Urinary bladder (tissue), 3 donors: ENCODE measurements at regions not wholly inside any gene's neighbourhood (a gene's known extent, or its start where the extent isn't known, plus 50 kb on each side); places are given as distances from the start of the nearest gene placed in this dataset.
"Not testable (repeated sequence)": the region's sequence is repeated elsewhere in the genome, so short reads cannot be mapped to it uniquely, and the experiment has no call there.

Source experiments
- DNase-seq: peaks from one replicate; pipeline ENCODE4 v3.0.0-alpha.2; 2015; ENCODE audit errors: extremely low spot score
- H3K27ac ChIP-seq: one replicate; pipeline ENCODE4 v1.5.1; 2013; ENCODE audit warnings: low read depth, mild to moderate bottlenecking, moderate library complexity
- H3K36me3 ChIP-seq: one replicate; pipeline ENCODE4 v1.6.1; 2013; ENCODE audit warnings: mild to moderate bottlenecking, moderate library complexity; ENCODE audit not compliant: insufficient read depth
- H3K4me1 ChIP-seq: one replicate; pipeline ENCODE4 v1.6.1; 2013; ENCODE audit warnings: mild to moderate bottlenecking, moderate library complexity; ENCODE audit not compliant: insufficient read depth
- H3K4me3 ChIP-seq: one replicate; pipeline ENCODE4 v1.5.1; 2013; ENCODE audit warnings: low read depth, low read length
- WGBS: extraction: QIAGEN DNeasy Blood & Tissue Kit; methylation state at CpG from one replicate; pipeline ENCODE4 v1.1.7; 2013; 5-methylcytosine and 5-hydroxymethylcytosine counted together
- donor health status: healthy with polysubstance abuse.
- donor health status: healthy.

- no peak overlapping the region for H3K4me3 ChIP-seq
These were observed 1321.1 kb downstream of the RAPGEF2 start for GRCh38 chr4:160423879-160424451.

GRCh38 chr4:160426233-160426632, 1323.4 kb downstream of the RAPGEF2 start:
- no peaks in the 10 kb centered on the region for H3K4me1 ChIP-seq
- no peaks in the 10 kb centered on the region for H3K36me3 ChIP-seq
- no peak for DNase-seq
- no peak overlapping the region for H3K27ac ChIP-seq
- H3K4me3 ChIP-seq, result no peak overlapping the region
- WGBS, result 92% methylated on average over 2 of the region's 2 CpGs

More at GRCh38 chr4:160423879-160424451, 1321.1 kb downstream of the RAPGEF2 start:
- Histone ChIP-seq H3K36me3 (no peaks in the 10 kb centered on the region), H3K4me1 (no peaks in the 10 kb centered on the region), H3K27ac (no peak overlapping the region)
- no peak for DNase-seq
- WGBS, result 58% methylated on average over 6 of the region's 6 CpGs

DNA sequence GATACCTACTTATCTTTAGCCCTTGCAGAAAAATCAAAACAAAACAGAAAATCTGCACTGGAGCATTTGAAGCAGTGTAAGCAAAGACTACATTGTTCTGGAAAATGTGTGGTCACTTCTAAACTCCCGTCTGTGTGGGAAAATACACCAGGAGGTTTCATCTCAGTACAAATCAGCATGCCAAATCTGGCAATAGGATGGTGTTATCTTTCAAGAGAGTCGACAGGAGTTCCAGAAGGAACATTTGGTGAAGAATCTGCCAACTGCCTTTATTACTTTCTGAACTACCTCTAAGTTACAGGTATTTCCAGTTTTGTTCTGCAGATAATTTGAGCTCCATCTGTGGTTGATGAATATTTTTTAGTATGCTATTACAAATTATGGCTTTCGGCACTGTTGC, 1348.0 kb downstream of the RAPGEF2 start:
- Histone ChIP-seq H3K4me3 (no peak overlapping the region), H3K27ac (no peak overlapping the region), H3K4me1 (no peaks in the 10 kb centered on the region), H3K36me3 (no peaks in the 10 kb centered on the region)
- WGBS, result 50% methylated on average over 3 of the region's 3 CpGs
- no peak for DNase-seq

DNA sequence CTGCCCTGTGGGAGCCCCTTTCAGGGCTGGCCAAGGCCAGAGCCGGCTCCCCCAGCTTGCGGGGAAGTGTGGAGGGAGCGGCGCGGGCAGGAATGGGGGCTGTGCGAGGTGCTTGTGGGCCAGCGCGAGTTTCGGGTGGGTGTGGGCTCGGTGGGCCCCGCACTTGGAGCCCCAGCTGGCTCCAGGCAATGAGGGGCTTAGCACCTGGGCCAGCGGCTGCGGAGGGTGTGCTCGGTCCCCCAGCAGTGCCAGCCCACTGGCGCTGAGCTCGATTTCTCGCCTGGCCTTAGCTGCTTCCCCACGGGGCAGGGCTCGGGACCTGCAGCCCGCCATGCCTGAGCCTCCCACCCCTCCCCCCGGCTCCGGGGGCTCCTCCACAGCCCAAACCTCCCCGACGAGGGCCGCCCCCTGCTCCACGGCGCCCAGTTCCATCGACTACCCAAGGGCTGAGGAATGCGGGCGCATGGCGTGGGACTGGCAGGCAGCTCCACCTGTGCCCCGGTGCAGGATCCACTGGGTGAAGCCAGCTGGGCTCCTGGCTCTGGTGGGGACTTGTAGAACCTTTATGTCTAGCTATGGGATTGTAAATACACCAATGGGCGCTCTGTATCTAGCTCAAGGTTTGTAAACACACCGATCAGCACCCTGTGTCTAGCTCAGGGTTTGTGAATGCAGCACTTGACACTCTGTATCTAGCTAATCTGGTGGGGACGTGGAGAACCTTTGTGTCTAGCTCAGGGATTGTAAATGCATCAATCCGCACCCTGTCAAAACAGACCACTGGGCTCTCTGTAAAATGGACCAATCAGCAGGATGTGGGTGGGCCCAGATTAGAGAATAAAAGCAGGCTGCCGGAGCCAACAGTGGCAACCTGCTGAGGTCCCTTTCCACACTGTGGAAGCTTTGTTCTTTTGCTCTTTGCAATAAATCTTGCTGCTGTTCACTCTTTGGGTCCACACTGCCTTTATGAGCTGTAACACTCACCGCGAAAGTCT, 1379.1 kb downstream of the RAPGEF2 start:
- 93% methylated on average over 39 of the region's 39 CpGs for WGBS
- not testable (repeated sequence) for H3K4me1 ChIP-seq, H3K4me3 ChIP-seq, H3K27ac ChIP-seq, H3K36me3 ChIP-seq, DNase-seq

DNA sequence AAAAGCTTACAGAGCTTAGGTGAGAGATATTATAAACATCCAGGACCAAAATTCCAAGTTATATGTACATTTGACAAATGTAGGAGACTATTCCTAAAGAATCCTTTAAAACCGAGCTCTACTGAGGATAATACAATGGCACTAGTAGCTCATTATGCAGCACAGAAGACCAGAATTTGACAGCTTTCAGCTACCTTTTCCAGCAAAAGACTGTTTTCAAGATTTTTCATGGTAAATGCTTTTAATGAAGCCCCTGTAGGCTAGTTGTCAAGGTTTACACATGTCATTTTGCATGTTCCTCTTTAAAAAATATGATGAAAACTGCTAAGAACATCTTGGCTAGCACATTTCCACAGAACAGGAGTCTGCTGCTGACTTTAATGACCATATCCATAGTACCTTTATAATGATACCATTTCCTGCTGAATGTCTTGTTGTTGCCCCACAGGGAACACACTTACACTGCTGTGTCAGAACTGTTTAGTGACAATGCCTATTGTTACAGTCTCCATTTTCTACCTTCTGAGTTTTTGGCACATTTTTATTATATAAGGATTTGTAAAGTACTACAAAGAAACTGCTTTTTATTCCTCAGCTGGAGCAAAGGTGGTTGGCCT, 1382.3 kb downstream of the RAPGEF2 start:
- no peaks in the 10 kb centered on the region for H3K4me1 ChIP-seq
- no peak for DNase-seq

DNA sequence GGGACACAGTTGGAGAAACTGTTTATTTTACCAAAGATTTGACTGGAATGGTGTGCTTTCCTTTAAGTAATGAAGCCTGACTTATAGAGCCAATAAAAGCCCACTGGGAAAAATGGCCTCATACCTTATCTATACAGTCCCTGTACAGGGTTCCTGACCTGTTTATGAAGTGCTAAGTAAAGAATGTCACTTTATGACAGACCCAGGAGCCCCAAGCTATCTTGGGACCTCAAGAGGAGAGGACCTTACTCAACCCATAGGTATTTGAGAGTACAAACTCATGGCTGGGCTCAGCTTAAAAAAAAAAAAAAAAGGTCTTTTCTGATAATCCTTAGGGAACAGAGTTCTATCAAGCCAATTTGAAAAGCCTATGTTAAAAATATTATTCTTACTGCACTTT, 1389.3 kb downstream of the RAPGEF2 start:
- no peak overlapping the region for H3K27ac ChIP-seq
- DNase-seq, result no peak
- no peaks in the 10 kb centered on the region for H3K4me1 ChIP-seq
- H3K36me3 ChIP-seq, result peaks cover under 1% of the 10 kb centered on the region
- no peak overlapping the region for H3K4me3 ChIP-seq

More for the DNA sequence above, 1382.3 kb downstream of the RAPGEF2 start:
- Histone ChIP-seq H3K27ac (no peak overlapping the region), H3K36me3 (peaks cover 2% of the 10 kb centered on the region), H3K4me3 (no peak overlapping the region)
- 62% methylated on average over 1 of the region's 1 CpG for WGBS

GRCh38 chr4:160493206-160493605, 1390.3 kb downstream of the RAPGEF2 start:
- H3K4me1 ChIP-seq, result no peaks in the 10 kb centered on the region
- no peaks in the 10 kb centered on the region for H3K36me3 ChIP-seq
- no peak overlapping the region for H3K4me3 ChIP-seq
- no peak overlapping the region for H3K27ac ChIP-seq
- WGBS, result 89% methylated on average over 1 of the region's 1 CpG
- no peak for DNase-seq

DNA sequence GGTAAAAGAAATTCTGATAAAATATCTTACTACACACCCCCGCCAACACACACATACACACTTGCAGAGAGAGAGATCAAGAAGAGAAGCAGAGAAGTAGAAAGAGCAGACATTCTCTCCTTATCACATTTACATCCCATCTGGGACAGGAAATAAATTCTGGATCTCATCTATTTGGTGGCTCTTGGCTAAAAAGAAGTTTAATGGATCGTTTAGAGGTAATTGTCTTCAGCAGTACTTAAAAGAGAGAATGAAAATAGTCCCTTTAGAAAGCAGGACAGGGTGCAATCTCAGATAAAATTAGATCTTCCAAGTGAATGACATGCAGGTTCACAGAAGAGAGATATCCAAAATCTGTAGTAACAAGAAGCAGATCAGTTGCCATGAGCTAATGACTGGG, 1392.5 kb downstream of the RAPGEF2 start:
- 70% methylated on average over 2 of the region's 2 CpGs for WGBS
- DNase-seq, result no peak
- H3K4me1 ChIP-seq, result no peaks in the 10 kb centered on the region
- H3K36me3 ChIP-seq, result no peaks in the 10 kb centered on the region
- no peak overlapping the region for H3K27ac ChIP-seq
- no peak overlapping the region for H3K4me3 ChIP-seq

DNA sequence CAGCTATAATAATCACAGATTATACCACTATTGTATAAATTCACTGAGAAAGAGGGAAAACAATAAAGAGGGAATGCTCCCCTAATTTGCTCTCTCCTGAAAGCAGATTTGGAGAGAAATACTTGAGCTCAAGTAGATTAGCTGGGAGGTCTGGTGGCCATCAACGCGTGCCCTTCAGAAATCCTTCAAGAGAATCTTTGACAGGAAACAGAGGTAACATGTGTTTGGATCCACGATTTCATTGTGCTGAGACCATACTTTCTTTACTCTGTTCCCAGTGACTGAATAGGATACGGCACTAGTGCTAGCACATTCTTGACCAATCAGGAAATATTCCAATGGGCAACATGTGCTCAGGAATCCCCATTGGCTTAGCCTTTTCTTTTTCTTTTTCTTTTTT, 1395.3 kb downstream of the RAPGEF2 start:
- Histone ChIP-seq H3K4me3 (no peak overlapping the region), H3K27ac (no peak overlapping the region), H3K4me1 (no peaks in the 10 kb centered on the region), H3K36me3 (no peaks in the 10 kb centered on the region)
- 81% methylated on average over 4 of the region's 4 CpGs for WGBS
- no peak for DNase-seq

- Histone ChIP-seq H3K27ac (no peak overlapping the region), H3K4me3 (no peak overlapping the region), H3K4me1 (no peaks in the 10 kb centered on the region), H3K36me3 (no peaks in the 10 kb centered on the region)
- DNase-seq, result no peak
- WGBS, result 80% methylated on average over 4 of the region's 4 CpGs
These were observed 1402.8 kb downstream of the RAPGEF2 start for GRCh38 chr4:160505724-160506123.

DNA sequence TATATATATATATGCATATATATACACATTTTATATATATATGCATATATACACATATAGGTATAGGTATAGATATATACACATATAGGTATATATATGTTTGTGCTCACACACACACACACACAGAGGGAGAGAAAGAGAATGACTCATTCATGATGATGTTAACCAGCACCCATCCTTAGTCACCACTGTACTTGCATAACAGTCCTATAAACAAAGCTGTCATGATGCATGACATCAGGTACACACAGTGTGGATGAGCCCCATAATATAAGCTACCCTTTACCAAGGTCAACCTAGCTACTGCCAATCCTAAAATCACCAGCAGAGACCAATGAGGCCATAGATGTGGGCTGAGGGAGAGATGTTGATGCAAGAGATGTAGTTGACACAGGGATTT, 1408.0 kb downstream of the RAPGEF2 start:
- no peak overlapping the region for H3K27ac ChIP-seq
- H3K4me3 ChIP-seq, result no peak overlapping the region

GRCh38 chr4:160514126-160514525, 1411.2 kb downstream of the RAPGEF2 start:
- Histone ChIP-seq H3K27ac (no peak overlapping the region), H3K4me3 (no peak overlapping the region), H3K4me1 (no peaks in the 10 kb centered on the region), H3K36me3 (no peaks in the 10 kb centered on the region)
- DNase-seq, result no peak
- 57% methylated on average over 3 of the region's 3 CpGs for WGBS

More for the DNA sequence above, 1408.0 kb downstream of the RAPGEF2 start:
- no peak for DNase-seq
- Histone ChIP-seq H3K36me3 (no peaks in the 10 kb centered on the region), H3K4me1 (no peaks in the 10 kb centered on the region)

DNA sequence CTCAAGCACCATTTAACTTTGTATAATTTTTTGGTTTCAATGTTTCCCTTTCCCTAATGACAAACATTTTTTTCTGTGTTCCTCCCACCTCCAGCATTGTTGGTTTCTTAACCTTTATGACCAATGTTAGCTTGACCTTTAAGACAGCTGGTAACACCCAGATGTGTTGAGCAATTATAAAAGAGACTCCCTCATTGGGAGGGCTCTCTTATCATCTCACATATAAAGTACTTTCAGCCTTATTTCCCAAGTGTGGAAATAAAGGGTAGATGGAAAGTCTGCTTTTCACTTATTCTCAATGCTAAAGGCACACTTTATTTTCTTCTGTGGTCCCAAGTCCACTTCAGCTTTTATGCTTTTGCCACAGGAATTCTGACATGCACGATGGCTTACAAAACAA, 1420.4 kb downstream of the RAPGEF2 start:
- Histone ChIP-seq H3K4me1 (no peaks in the 10 kb centered on the region), H3K27ac (no peak overlapping the region), H3K4me3 (no peak overlapping the region), H3K36me3 (no peaks in the 10 kb centered on the region)
- 36% methylated on average over 1 of the region's 1 CpG for WGBS
- no peak for DNase-seq

DNA sequence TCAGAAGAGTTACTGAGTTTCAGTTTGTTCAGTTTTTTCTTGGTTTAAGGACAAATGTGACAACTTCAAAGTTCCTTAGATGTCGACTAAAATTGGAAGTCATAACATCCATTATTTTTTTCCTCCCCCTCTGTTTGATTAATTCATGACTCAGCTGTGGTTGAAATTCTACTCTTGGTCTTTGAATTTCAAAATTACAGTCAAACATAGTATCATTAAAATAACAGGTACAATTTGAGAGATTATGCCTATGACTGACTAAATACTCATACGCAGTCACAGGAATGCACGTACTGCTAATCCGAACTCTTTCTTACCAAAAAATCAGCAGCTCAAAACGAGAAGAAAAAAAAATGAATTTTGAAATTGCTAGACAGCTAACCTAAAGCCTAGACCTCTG, 1434.8 kb downstream of the RAPGEF2 start:
- DNase-seq, result no peak
- Histone ChIP-seq H3K4me3 (no peak overlapping the region), H3K36me3 (no peaks in the 10 kb centered on the region), H3K27ac (no peak overlapping the region), H3K4me1 (no peaks in the 10 kb centered on the region)
- 89% methylated on average over 5 of the region's 5 CpGs for WGBS
